Muscle of arm (tissue), 1 donor: ENCODE measurements at regions not wholly inside any gene's neighbourhood (a gene's known extent, or its start where the extent isn't known, plus 50 kb on each side); places are given as distances from the start of the nearest gene placed in this dataset.
"Not testable (repeated sequence)": the region's sequence is repeated elsewhere in the genome, so short reads cannot be mapped to it uniquely, and the experiment has no call there.

Experiments
- DNase-seq: peaks from one replicate; pipeline ENCODE4 v3.0.0-alpha.2; 2013

- DNase-seq, result no peak
Measured at GRCh38 chr7:96561892-96562291, 147.8 kb downstream of the SEM1 start.

- DNase-seq, result no peak
Measured at GRCh38 chr7:96558530-96558929, 151.1 kb downstream of the SEM1 start.

- no peak for DNase-seq
Measured at GRCh38 chr7:96558093-96558492, 151.6 kb downstream of the SEM1 start.

DNA sequence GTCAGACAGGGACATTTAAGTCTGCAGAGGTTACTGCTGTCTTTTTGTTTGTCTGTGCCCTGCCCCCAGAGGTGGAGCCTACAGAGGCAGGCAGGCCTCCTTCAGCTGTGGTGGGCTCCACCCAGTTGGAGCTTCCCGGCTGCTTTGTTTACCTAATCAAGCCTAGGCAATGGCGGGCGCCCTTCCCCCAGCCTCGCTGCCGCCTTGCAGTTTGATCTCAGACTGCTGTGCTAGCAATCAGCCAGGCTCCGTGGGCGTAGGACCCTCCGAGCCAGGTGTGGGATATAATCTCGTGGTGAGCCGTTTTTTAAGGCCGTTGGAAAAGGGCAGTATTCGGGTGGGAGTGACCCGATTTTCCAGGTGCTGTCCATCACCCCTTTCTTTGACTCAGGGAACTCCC lies 152.0 kb downstream of the SEM1 start:
- not testable (repeated sequence) for DNase-seq

GRCh38 chr7:96548664-96549063 lies 161.0 kb downstream of the SEM1 start:
- DNase-seq, result no peak

DNA sequence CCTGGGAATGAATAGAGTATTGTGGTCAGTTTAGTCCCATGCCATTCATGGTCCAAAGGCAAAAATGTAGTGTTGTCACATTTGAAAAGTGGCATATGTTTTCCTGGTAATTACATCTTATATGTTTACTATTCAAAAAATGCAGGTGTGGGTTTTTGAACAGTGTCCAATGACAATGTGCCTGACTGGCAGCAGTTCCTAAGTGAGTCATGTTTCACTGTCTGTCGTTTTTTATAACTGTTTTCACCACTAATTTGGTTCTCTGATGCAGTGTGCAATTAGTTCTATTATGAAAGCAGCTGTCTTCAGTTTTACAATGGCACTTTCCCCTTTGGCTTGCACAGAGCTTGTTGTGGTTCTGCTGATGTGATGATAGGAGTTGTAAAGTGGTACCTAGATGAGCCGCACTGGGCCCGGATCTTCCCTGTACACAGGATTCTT lies 162.3 kb downstream of the SEM1 start:
- no peak for DNase-seq

- no peak for DNase-seq
Measured at GRCh38 chr7:96546426-96546825, 163.2 kb downstream of the SEM1 start.

DNA sequence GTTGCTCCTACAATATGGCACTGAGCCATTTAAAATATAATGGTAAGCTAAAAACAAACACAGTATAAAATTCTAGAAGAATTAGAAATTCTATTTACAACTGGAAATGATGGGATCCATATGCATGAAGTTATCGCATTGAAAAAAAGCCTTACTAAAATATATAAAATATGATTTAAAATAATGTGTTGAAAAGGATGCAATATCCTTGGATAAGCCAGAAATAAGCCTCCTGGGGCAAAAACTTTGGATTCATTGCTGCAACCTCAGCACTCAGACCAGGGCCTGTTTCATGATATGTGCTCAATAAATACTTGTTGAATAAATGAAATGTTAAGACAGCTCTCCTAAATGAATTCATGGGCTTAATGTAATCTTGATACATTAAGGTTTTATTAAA lies 170.2 kb downstream of the SEM1 start:
- DNase-seq, result peak; percentile 36

- DNase-seq, result no peak
Measured at GRCh38 chr7:96538632-96539031, 171.0 kb downstream of the SEM1 start.

- no peak for DNase-seq
Measured at GRCh38 chr7:96534221-96534620, 175.4 kb downstream of the SEM1 start.

- DNase-seq, result no peak
Measured at GRCh38 chr7:96532428-96532935, 177.2 kb downstream of the SEM1 start.

GRCh38 chr7:96531331-96531730 lies 178.3 kb downstream of the SEM1 start:
- no peak for DNase-seq

- DNase-seq, result no peak
Measured at GRCh38 chr7:96530786-96531185, 178.9 kb downstream of the SEM1 start.

DNA sequence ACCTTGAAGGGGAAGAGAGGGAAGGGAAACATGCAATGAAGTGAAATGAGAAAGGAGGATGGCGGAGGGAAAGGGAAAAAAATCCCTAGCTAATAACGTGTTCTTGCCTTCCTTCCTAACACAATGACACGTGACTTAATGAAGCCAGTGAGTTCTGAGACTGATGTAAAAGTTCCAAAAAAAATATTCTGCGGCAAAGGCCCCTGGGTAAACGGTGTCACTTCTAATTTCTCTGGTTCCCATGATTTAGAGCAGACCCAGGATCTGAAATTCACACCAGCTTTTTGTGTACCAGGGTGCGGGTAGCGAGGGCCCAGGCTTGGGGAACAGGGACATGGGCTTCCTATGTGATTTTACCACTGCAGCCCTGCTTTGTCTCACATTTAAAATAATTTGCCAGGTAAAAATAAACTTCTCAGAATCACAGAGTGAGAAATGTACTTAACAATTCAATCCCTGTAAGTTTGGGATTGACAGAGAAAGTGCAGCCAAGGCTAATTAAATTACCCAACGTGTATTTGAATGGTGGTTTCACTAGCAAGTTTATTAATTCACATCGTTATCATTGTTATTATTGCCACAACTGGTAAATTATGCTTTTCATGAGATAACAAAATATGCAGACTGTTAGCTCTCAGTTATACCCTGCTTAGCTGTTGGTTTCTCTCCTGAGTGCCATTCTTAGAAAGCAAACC lies 182.4 kb downstream of the SEM1 start:
- no peak for DNase-seq

DNA sequence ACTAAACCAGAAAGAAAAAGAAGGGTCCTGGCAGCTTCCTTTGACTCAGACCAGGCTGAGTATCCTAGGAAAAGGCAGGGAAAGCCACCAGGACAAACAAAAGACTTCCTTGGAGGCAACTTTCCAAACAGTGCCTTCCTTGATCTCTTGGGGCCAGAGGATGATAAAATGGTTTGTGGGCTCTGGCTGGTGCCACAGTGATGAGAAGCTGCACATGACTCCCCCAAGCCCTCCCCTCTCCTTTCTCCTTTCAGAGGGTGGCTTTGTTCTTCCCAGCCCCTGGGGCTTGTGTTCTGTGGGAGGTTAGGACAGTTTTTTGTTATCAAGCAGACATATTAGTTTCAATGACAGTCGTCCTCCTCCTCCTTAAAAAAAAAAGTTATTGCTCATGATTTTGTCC lies 183.2 kb downstream of the SEM1 start:
- no peak for DNase-seq

DNA sequence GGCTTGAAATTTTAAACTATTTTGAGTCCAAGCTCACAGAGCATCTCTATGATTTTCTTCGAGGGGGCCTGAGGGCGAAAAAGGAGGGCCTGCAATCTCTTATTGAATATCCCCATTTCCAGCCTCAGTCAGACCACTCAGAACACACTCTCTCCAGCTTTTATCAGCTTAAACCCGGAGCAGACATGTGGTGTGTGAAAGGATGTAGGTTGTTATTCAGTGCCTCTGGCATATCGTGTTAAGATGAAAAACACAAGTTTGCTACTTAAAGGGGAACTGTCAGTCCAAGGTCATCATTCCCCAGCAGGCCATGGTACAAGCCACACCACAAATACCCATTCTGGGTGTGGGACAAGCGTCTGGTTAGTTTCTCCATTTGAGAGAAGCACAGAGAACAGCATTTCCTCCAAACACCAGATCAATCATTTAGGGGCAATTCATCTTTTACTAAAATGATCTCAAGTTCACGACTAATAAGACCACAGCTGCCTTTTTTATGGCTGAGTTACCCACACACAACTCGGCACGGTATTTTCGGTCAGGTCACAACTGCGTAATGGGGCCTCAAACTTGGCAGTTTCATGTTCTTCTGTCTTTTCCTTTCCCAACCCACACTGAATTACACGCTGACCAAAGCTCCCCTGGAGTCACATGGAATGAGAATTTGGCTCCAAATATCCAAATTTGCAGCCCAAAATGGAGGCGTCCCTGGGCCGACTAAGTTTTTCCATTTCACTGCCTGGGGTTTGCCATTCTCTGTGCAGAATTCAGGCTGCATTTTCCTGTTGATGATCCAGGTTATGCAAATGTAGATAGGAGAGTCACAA lies 188.4 kb downstream of the SEM1 start:
- DNase-seq, result peak; percentile 73

- no peak for DNase-seq
Measured at GRCh38 chr7:96508371-96508770, 186.5 kb upstream of the SLC25A13 start.

DNA sequence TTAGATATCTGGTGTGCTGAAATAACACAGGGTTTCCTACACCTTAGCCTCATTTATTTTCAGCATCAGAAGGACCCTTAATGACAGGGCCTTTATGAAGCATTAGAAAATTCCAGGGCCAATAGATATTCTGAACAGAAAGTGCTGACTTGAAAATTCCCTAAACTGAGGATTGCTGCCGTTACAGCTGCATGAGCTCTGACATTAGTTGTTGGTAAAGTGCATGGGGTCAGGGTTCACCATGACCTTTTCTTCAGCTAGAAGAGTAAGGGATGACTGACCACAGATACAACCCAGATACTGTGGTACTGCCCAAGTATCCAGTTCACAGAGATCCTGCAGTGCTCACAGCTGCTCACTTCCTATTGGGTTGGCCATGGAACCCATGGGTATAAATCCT lies 181.7 kb upstream of the SLC25A13 start:
- no peak for DNase-seq

DNA sequence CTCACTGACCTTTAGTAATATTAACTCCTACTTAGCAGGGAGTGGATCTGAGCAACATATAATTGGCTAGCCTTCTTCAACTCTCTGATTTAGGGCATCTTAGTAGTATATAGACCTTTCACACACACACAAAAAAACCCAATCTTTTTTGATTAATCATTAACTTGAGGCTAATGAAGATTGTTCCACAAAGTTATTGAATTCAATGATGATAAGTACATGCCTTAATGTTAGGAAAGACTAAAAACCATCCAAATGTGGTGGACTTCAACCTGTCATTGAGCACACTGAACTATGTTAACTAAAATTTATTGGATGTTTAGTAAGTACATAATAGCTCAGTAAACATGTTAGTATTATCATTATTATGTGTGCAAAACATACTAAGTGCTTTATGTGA lies 179.4 kb upstream of the SLC25A13 start:
- DNase-seq, result no peak

DNA sequence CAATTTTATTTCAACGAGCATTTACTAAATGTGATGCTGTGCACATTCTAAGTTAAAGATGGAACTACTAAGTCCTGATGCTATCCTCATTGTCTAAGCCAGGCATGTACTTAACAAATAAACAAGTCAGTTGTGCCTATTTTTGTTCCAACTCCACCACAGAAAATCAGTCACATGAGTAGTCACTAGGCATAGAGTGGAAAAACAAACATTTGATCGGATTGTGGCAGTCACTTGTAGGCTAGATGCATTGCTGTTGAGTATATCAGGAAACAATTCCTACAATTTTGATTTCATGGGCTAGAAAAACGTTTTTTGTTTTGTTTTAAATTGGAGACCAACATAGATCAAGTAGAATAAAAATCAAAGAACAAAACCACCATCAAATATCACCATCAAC lies 177.6 kb upstream of the SLC25A13 start:
- DNase-seq, result no peak

GRCh38 chr7:96497567-96497966 lies 175.7 kb upstream of the SLC25A13 start:
- DNase-seq, result no peak

DNA sequence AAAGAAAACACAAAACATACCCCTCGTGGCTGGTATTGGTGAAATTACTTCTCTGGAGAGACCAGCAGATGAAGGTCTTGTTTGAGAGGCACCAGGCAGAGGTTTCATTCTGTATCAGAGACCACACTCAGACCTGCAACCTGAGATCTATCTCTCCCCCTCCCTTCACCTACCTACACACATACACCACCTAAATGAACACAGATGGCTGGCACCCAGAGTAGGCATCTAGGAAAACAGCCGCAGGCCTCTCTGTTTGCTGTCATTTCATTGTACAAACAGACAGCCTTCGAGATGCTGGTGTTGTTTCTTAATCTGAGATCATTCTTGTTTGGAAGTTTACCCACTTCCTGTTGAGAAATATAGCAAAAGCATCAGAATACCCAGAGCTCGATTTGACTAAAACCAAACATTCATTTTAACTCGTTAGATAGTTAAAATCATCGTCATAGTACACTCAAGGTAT lies 173.9 kb upstream of the SLC25A13 start:
- no peak for DNase-seq

GRCh38 chr7:96486681-96487080 lies 164.8 kb upstream of the SLC25A13 start:
- no peak for DNase-seq
